ENCODE measurements at regions not wholly inside any gene's neighbourhood (a gene's known extent, or its start where the extent isn't known, plus 50 kb on each side); places are given as distances from the start of the nearest gene placed in this dataset.

GRCh38 chr13:44815623-44816022 lies 173.6 kb downstream of the NUFIP1 start:
- no peak for TF ChIP-seq CTCF (IDR thresholded peaks at IDR 0.05; ENCODE audit: low read depth, low read length)
- in situ Hi-C loops (cut with HindIII; ENCODE audit: low sequenced_read_pairs) = no loop called here
- no peak overlapping the region for H3K4me3 ChIP-seq (ENCODE audit: low read depth, low read length)
- peak; percentile 95 for DNase-seq (ENCODE audit: low read depth, low spot score)

GRCh38 chr13:44814836-44815235 lies 174.4 kb downstream of the NUFIP1 start:
- TF ChIP-seq CTCF (IDR thresholded peaks at IDR 0.05; ENCODE audit: low read depth, low read length) = no peak
- H3K4me3 ChIP-seq (ENCODE audit: low read depth, low read length) = no peak overlapping the region
- in situ Hi-C loops (cut with HindIII; ENCODE audit: low sequenced_read_pairs) = no loop called here
- DNase-seq (ENCODE audit: low read depth, low spot score) = no peak

- DNase-seq (ENCODE audit: low read depth, low spot score) = no peak
- no peak for TF ChIP-seq CTCF (IDR thresholded peaks at IDR 0.05; ENCODE audit: low read depth, low read length)
- no peak overlapping the region for H3K4me3 ChIP-seq (ENCODE audit: low read depth, low read length)
- in situ Hi-C loops (cut with HindIII; ENCODE audit: low sequenced_read_pairs) = no loop called here
Measured at GRCh38 chr13:44814161-44814560, 175.1 kb downstream of the NUFIP1 start.

- in situ Hi-C loops (cut with HindIII; ENCODE audit: low sequenced_read_pairs) = no loop called here
- DNase-seq (ENCODE audit: low read depth, low spot score) = no peak
- H3K4me3 ChIP-seq (ENCODE audit: low read depth, low read length) = no peak overlapping the region
- no peak for TF ChIP-seq CTCF (IDR thresholded peaks at IDR 0.05; ENCODE audit: low read depth, low read length)
Measured at GRCh38 chr13:44812818-44813217, 176.5 kb downstream of the NUFIP1 start.

GRCh38 chr13:44810061-44810840 lies 179.0 kb downstream of the NUFIP1 start:
- TF ChIP-seq CTCF (IDR thresholded peaks at IDR 0.05; ENCODE audit: low read depth, low read length) = no peak
- in situ Hi-C loops (cut with HindIII; ENCODE audit: low sequenced_read_pairs) = no loop called here
- DNase-seq (ENCODE audit: low read depth, low spot score) = peak; percentile 35
- H3K4me3 ChIP-seq (ENCODE audit: low read depth, low read length) = no peak overlapping the region

- DNase-seq (ENCODE audit: low read depth, low spot score) = no peak
- no peak for TF ChIP-seq CTCF (IDR thresholded peaks at IDR 0.05; ENCODE audit: low read depth, low read length)
- in situ Hi-C loops (cut with HindIII; ENCODE audit: low sequenced_read_pairs) = no loop called here
- no peak overlapping the region for H3K4me3 ChIP-seq (ENCODE audit: low read depth, low read length)
Measured at GRCh38 chr13:44809190-44809589, 180.1 kb downstream of the NUFIP1 start.
